SJSA1 (cell line): ENCODE measurements at regions not wholly inside any gene's neighbourhood (a gene's known extent, or its start where the extent isn't known, plus 50 kb on each side); places are given as distances from the start of the nearest gene placed in this dataset.

Source experiments
- DNase-seq, 2 experiments: peaks; one replicate each; pipeline ENCODE4 v3.0.0-alpha.2; 2015 to 2020; ENCODE audit warnings: low spot score in 2 of 2, low read depth in 1 of 2
- H3K27ac ChIP-seq: fragments of 250-450 bp; sonication (Bioruptor Pico); 2 replicates; pipeline ENCODE4 v1.5.1; 2020; ENCODE audit warnings: mild to moderate bottlenecking, moderate library complexity
- H3K27me3 ChIP-seq: fragments of 250-450 bp; sonication (Bioruptor Pico); replicated peaks from 2 replicates; pipeline ENCODE4 v1.5.1; 2020; ENCODE audit warnings: mild to moderate bottlenecking, moderate library complexity
- H3K36me3 ChIP-seq: fragments of 250-450 bp; sonication (Bioruptor Pico); 2 replicates; pipeline ENCODE4 v1.5.1; 2020; ENCODE audit warnings: mild to moderate bottlenecking
- H3K4me1 ChIP-seq: fragments of 250-450 bp; sonication (Bioruptor Pico); replicated peaks from 2 replicates; pipeline ENCODE4 v1.6.1; 2021; ENCODE audit warnings: mild to moderate bottlenecking
- H3K4me3 ChIP-seq: fragments of 250-450 bp; sonication (Bioruptor Pico); 2 replicates; pipeline ENCODE4 v1.5.1; 2020; ENCODE audit warnings: mild to moderate bottlenecking
- H3K9me3 ChIP-seq: fragments of 250-450 bp; sonication (Bioruptor Pico); replicated peaks from 2 replicates; pipeline ENCODE4 v1.5.1; 2020; ENCODE audit warnings: mild to moderate bottlenecking

DNA sequence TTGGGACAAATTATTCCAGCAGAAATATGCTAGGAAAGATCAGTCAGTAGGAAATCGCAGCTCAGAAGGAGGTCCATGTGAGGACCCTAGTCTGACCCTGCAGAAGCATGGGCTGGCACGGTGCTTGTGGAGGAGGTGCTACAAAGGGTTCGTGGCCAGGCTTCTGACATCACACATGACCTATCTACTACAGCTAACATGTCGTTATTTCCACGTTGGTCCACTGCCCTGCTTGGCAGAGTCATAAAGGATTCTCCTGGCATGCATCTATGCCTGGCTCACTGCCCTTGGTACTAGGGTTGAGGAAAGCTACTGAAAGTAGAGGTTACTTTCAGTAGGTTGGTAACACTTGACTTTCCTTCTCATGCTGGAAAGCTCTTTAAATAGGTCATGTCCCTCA, 118.1 kb upstream of the SHISA6 start:
- no peak overlapping the region for H3K4me3 ChIP-seq
- DNase-seq: no peak
- H3K27me3 ChIP-seq: no peaks in the 10 kb centered on the region
- no peak overlapping the region for H3K27ac ChIP-seq
- H3K9me3 ChIP-seq: peaks cover 2% of the 10 kb centered on the region; the same call in 1 of the 2 replicates
- no peaks in the 10 kb centered on the region for H3K4me1 ChIP-seq
- H3K36me3 ChIP-seq: no peaks in the 10 kb centered on the region

DNA sequence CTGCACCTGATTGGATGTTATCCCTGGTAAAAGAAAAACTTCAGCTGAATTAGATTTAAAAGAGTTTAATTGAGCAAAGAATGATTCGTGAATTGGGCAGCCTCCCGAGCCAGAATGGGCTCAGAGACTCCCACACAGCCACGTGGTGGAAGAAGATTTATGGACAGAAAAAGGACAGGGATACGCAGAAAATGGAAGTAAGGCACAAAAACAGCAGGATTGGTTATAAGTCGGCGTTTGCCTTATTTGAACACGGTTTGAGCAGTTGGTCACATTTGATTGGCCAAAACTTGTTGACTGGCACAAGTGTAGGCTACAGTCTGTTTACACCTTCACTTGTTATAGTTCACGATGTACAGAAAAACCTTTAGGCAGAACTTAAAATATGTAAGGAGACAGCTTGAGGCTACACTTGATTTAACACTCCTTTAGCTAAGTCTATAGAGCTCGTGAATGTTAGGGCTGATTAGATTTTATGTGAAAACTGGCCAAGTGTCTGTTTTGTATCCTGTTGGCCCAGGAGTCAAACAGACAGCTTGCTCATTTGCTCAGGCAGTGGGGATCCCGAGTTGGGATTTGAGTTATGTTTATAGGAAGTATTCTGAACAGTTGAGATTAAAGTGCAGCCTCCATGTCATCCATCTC, 119.5 kb upstream of the SHISA6 start:
- H3K9me3 ChIP-seq: peaks cover 2% of the 10 kb centered on the region; the same call in 1 of the 2 replicates
- no peak for DNase-seq
- H3K4me3 ChIP-seq: no peak overlapping the region
- H3K27me3 ChIP-seq: no peaks in the 10 kb centered on the region
- no peaks in the 10 kb centered on the region for H3K36me3 ChIP-seq
- no peak overlapping the region for H3K27ac ChIP-seq
- no peaks in the 10 kb centered on the region for H3K4me1 ChIP-seq

DNA sequence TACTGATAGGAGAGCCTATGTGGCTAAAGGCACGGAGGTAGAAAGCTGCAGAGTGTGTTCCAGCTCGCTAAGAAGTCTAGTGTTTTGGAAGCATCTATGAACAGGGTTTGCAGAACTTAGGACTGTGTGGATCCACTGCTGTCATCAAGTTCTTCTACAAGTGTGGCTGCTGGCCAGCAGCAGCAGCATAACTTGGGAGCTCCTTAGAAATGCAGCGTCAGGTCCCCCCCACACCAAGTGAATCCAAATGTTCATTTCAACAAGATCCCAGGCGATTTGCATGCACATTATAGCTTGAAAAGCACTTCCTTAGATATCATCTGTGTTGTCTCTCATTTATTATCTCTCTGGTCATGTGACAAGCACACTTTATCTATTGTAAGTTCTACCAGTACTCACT, 131.9 kb upstream of the SHISA6 start:
- Histone ChIP-seq H3K27me3 (no peaks in the 10 kb centered on the region), H3K27ac (no peak overlapping the region), H3K36me3 (no peaks in the 10 kb centered on the region), H3K9me3 (no peaks in the 10 kb centered on the region), H3K4me1 (no peaks in the 10 kb centered on the region), H3K4me3 (no peak overlapping the region)
- no peak for DNase-seq

GRCh38 chr17:11105141-11105540, 135.9 kb upstream of the SHISA6 start:
- H3K4me1 ChIP-seq: no peaks in the 10 kb centered on the region
- no peak overlapping the region for H3K27ac ChIP-seq
- no peaks in the 10 kb centered on the region for H3K27me3 ChIP-seq
- no peaks in the 10 kb centered on the region for H3K36me3 ChIP-seq
- no peak overlapping the region for H3K4me3 ChIP-seq
- H3K9me3 ChIP-seq: no peaks in the 10 kb centered on the region
- no peak for DNase-seq

- no peak for DNase-seq
- Histone ChIP-seq H3K4me3 (no peak overlapping the region), H3K9me3 (no peaks in the 10 kb centered on the region), H3K4me1 (no peaks in the 10 kb centered on the region), H3K27ac (no peak overlapping the region), H3K27me3 (no peaks in the 10 kb centered on the region), H3K36me3 (no peaks in the 10 kb centered on the region)
Measured at GRCh38 chr17:11097121-11097520, 143.9 kb upstream of the SHISA6 start.

DNA sequence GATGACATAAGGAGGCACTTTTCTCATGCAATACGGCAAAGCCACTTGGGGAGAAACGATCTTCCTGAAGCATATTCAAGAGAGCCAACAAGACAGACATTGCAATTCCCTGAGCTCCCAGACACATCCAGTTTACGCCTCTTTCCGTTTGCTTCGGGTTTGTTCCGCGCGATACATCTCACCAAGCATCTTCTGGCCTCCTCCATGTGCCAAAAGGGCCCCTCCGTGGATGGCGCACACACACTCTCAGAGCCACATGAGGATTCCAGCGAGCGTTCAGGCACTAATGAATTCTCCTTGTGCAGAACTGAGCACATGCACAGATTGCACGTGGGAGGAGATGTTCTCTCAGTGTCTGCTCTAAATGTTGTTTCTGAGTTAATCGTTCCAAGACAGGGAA, 146.7 kb upstream of the SHISA6 start:
- Histone ChIP-seq H3K27ac (no peak overlapping the region), H3K4me1 (no peaks in the 10 kb centered on the region), H3K36me3 (no peaks in the 10 kb centered on the region), H3K27me3 (no peaks in the 10 kb centered on the region), H3K4me3 (no peak overlapping the region), H3K9me3 (no peaks in the 10 kb centered on the region)
- no peak for DNase-seq

DNA sequence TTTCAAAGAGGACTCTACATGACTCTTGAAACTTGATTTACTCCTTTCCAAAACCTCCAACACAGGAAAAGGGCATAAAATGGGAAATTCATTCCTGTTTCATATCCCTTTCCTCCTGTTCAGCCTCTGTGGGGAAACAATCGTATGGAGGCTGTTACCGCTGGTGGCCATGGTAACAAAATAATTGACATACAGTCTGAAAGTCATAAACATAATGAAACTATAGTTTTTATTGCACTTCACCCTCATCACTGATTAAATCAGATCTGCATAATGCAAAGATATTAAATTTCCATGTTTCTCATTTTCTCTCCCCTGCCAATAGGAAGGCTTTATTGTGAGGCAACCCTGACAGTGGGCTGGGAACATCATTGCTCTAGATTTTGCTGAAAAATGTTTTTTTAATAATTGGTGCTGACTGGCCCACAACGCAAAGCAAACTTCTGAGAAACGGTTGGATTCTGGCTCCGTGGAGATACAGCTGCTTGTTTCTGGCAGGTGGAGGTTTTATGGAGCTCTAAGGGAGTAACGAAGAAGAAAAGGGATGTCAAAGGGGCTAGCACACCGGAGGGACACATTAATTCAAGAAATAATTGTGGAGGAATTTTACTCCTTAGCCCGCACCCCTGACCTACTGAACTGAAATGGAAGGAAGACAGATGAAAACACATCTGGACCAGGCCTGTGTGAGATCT, 154.2 kb upstream of the SHISA6 start:
- Histone ChIP-seq H3K36me3 (no peaks in the 10 kb centered on the region), H3K4me1 (no peaks in the 10 kb centered on the region), H3K4me3 (no peak overlapping the region), H3K27ac (no peak overlapping the region), H3K9me3 (no peaks in the 10 kb centered on the region), H3K27me3 (no peaks in the 10 kb centered on the region)
- DNase-seq: no peak

GRCh38 chr17:11082559-11082958, 158.5 kb upstream of the SHISA6 start:
- Histone ChIP-seq H3K27ac (no peak overlapping the region), H3K4me1 (no peaks in the 10 kb centered on the region), H3K27me3 (no peaks in the 10 kb centered on the region), H3K36me3 (no peaks in the 10 kb centered on the region), H3K4me3 (no peak overlapping the region), H3K9me3 (no peaks in the 10 kb centered on the region)
- DNase-seq: no peak

- no peak overlapping the region for H3K27ac ChIP-seq
- no peak for DNase-seq
Measured at GRCh38 chr17:11081342-11081741, 159.7 kb upstream of the SHISA6 start.

GRCh38 chr17:11077673-11078072, 163.3 kb upstream of the SHISA6 start:
- DNase-seq: no peak
- Histone ChIP-seq H3K27me3 (no peaks in the 10 kb centered on the region), H3K4me3 (no peak overlapping the region), H3K9me3 (no peaks in the 10 kb centered on the region), H3K27ac (no peak overlapping the region), H3K36me3 (no peaks in the 10 kb centered on the region), H3K4me1 (no peaks in the 10 kb centered on the region)

More at GRCh38 chr17:11081342-11081741, 159.7 kb upstream of the SHISA6 start:
- H3K27me3 ChIP-seq: no peaks in the 10 kb centered on the region
- no peaks in the 10 kb centered on the region for H3K4me1 ChIP-seq
- H3K36me3 ChIP-seq: no peaks in the 10 kb centered on the region
- no peaks in the 10 kb centered on the region for H3K9me3 ChIP-seq
- H3K4me3 ChIP-seq: no peak overlapping the region

GRCh38 chr17:11074451-11074850, 166.6 kb upstream of the SHISA6 start:
- H3K9me3 ChIP-seq: no peaks in the 10 kb centered on the region
- H3K27me3 ChIP-seq: no peaks in the 10 kb centered on the region
- DNase-seq: no peak
- H3K36me3 ChIP-seq: no peaks in the 10 kb centered on the region
- no peaks in the 10 kb centered on the region for H3K4me1 ChIP-seq
- no peak overlapping the region for H3K4me3 ChIP-seq
- no peak overlapping the region for H3K27ac ChIP-seq

GRCh38 chr17:11056926-11057325, 184.1 kb upstream of the SHISA6 start:
- Histone ChIP-seq H3K27me3 (no peaks in the 10 kb centered on the region), H3K36me3 (no peaks in the 10 kb centered on the region), H3K4me3 (no peak overlapping the region), H3K9me3 (no peaks in the 10 kb centered on the region; the same call in 1 of the 2 replicates), H3K4me1 (no peaks in the 10 kb centered on the region), H3K27ac (no peak overlapping the region)
- no peak for DNase-seq

DNA sequence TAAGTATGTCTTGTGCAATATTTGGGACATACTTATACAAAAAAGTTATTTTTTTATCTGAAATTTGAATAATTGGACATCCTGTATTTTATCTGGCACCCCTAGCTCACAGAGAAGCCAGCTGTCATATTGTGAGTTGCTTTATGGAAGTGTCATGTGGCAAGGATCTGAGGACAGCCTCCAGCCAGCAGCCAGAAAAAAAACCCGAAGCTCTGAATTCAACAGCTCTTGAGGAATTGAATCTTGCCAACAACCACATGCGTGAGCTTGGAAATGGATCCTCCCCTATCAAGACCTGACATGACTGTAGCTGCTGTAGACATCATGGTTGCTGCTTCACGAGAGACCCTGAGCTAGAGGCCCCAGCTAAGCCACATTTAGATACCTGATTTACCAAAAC, 187.2 kb upstream of the SHISA6 start:
- DNase-seq: no peak
- H3K9me3 ChIP-seq: no peaks in the 10 kb centered on the region
- no peaks in the 10 kb centered on the region for H3K4me1 ChIP-seq
- no peak overlapping the region for H3K27ac ChIP-seq
- H3K4me3 ChIP-seq: no peak overlapping the region
- H3K36me3 ChIP-seq: no peaks in the 10 kb centered on the region
- H3K27me3 ChIP-seq: no peaks in the 10 kb centered on the region

- Histone ChIP-seq H3K4me1 (no peaks in the 10 kb centered on the region), H3K4me3 (no peak overlapping the region), H3K36me3 (no peaks in the 10 kb centered on the region), H3K9me3 (no peaks in the 10 kb centered on the region), H3K27ac (no peak overlapping the region), H3K27me3 (no peaks in the 10 kb centered on the region)
- no peak for DNase-seq
Measured at GRCh38 chr17:11049539-11049938, 191.5 kb upstream of the SHISA6 start.

DNA sequence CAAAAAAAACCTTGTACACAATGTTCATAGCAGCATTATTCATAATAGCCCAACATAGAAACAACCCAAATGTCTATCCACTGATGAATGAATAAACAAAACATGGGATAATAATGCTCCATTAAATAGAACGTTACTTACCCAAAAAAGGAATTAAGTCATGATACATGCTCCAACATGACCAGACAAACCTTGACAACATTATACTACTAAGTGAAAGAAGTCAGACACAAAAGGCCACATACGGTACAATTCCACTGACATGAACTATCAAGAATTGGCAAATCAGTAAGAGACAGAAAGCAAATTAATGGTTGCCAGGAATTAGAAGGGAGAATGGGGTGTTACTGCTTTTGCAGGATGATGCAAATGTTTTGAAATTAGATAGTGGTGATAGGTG, 193.8 kb upstream of the SHISA6 start:
- H3K4me3 ChIP-seq: no peak overlapping the region
- no peaks in the 10 kb centered on the region for H3K27me3 ChIP-seq
- no peak for DNase-seq
- no peaks in the 10 kb centered on the region for H3K9me3 ChIP-seq
- H3K4me1 ChIP-seq: no peaks in the 10 kb centered on the region
- H3K36me3 ChIP-seq: no peaks in the 10 kb centered on the region
- no peak overlapping the region for H3K27ac ChIP-seq
